Vagina (tissue), 2 donors: ENCODE measurements at regions not wholly inside any gene's neighbourhood (a gene's known extent, or its start where the extent isn't known, plus 50 kb on each side); places are given as distances from the start of the nearest gene placed in this dataset.

Source experiments
- POLR2A ChIP-seq, 2 donors: fragments of 450-650 bp; IDR thresholded peaks; one replicate each; pipeline ENCODE4 v1.6.1; 2017; ENCODE audit warnings: antibody characterized with exemption in 2 of 2, mild to moderate bottlenecking in 2 of 2, moderate library complexity in 2 of 2
- TF ChIP-seq, protein P1 (sequence below), 3 experiments: fragments of 450-650 bp in 2 of 3; fragments of 200-600 bp in 1 of 3; sonication (generic) in 1 of 3; IDR thresholded peaks; one replicate each; pipeline ENCODE4 v1.5.1; 2017 to 2019; ENCODE audit warnings: antibody characterized with exemption in 3 of 3, mild to moderate bottlenecking in 2 of 3, moderate library complexity in 2 of 3

DNA sequence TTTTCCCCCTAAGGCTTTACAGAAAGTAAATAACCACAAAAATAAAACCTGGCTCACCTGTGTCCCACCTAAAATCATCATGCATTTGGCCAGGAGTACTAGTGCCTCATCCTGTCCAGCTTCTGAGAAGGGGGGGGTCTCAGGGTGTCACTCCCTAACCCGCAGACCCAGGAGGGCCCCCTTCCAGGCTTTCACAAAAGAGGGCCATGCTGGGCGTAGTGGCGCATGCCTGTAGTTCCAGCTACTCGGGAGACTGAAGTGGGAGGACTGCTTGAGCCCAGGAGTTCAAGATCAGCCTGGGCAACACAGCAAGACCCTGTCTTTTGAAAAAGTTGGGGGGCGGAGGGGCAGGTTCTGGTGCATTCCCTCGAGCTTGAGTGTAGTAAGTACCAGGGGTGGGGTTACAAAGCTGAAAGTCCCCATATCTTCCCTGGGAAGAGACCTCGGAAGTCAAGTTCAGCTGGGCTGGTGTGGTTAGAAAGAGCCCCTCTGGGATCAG, 259.3 kb downstream of the PARN start:
- TF ChIP-seq, protein P1, sequence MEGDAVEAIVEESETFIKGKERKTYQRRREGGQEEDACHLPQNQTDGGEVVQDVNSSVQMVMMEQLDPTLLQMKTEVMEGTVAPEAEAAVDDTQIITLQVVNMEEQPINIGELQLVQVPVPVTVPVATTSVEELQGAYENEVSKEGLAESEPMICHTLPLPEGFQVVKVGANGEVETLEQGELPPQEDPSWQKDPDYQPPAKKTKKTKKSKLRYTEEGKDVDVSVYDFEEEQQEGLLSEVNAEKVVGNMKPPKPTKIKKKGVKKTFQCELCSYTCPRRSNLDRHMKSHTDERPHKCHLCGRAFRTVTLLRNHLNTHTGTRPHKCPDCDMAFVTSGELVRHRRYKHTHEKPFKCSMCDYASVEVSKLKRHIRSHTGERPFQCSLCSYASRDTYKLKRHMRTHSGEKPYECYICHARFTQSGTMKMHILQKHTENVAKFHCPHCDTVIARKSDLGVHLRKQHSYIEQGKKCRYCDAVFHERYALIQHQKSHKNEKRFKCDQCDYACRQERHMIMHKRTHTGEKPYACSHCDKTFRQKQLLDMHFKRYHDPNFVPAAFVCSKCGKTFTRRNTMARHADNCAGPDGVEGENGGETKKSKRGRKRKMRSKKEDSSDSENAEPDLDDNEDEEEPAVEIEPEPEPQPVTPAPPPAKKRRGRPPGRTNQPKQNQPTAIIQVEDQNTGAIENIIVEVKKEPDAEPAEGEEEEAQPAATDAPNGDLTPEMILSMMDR (IDR thresholded peaks at IDR 0.05) = no peak
- no peak for TF ChIP-seq POLR2A (IDR thresholded peaks at IDR 0.05)
